H1 (cell line): ENCODE measurements at regions not wholly inside any gene's neighbourhood (a gene's known extent, or its start where the extent isn't known, plus 50 kb on each side); places are given as distances from the start of the nearest gene placed in this dataset.

ENCODE experiments used
- CTCF ChIA-PET: fragments of 300-600 bp; sonication (Branson Sonifier 250); formaldehyde crosslinking; loops from one replicate; lab custom pipeline; 2021; ENCODE audit not compliant: partially characterized antibody; lab: Charles Lee
- POLR2A ChIA-PET: fragments of 300-600 bp; sonication (Branson Sonifier 250); formaldehyde crosslinking; loops from one replicate; lab custom pipeline; 2021; ENCODE audit warnings: inconsistent platforms; ENCODE audit not compliant: partially characterized antibody; lab: Charles Lee
- DNase-seq, 2 experiments: peaks; one replicate each; pipeline versions ENCODE4 v3.0.0 to v3.0.0-alpha.2; 2010 to 2022; ENCODE audit warnings: low spot score in 2 of 2, low read depth in 1 of 2, mixed read lengths in 1 of 2
- FAIRE-seq: peaks from 2 replicates; lab custom pipeline; 2011; peaks lifted over from hg19 to GRCh38; lab: Jason Lieb, UNC
- H2AFZ ChIP-seq: 2 replicates; pipeline ENCODE4 v1.8.1; 2012; ENCODE audit warnings: low read length, inconsistent platforms
- H2AK5ac ChIP-seq: 2 replicates; pipeline ENCODE4 v1.6.1; 2013; ENCODE audit warnings: low read depth, low read length
- H2BK120ac ChIP-seq: replicated peaks from 2 replicates; pipeline ENCODE3; 2013; ENCODE audit warnings: low read depth, low read length, inconsistent platforms
- H2BK12ac ChIP-seq: 2 replicates; pipeline ENCODE4 v1.6.1; 2013; ENCODE audit warnings: low read depth, low read length
- H2BK15ac ChIP-seq: 2 replicates; pipeline ENCODE4 v1.6.1; 2013; ENCODE audit warnings: low read length
- H2BK20ac ChIP-seq: 2 replicates; pipeline ENCODE4 v1.6.1; 2013; ENCODE audit warnings: low read length
- H2BK5ac ChIP-seq: 2 replicates; pipeline ENCODE4 v1.6.1; 2013; ENCODE audit warnings: low read depth, low read length
- H3K14ac ChIP-seq: 2 replicates; pipeline ENCODE4 v1.6.1; 2013; ENCODE audit warnings: inconsistent platforms; ENCODE audit not compliant: insufficient read length
- H3K18ac ChIP-seq: 2 replicates; pipeline ENCODE4 v1.6.1; 2013; ENCODE audit warnings: low read length; ENCODE audit errors: extremely low read depth
- H3K23ac ChIP-seq: 2 replicates; pipeline ENCODE4 v1.6.1; 2013; ENCODE audit warnings: inconsistent platforms; ENCODE audit not compliant: insufficient read length
- H3K23me2 ChIP-seq: 2 replicates; pipeline ENCODE4 v1.6.1; 2013; ENCODE audit warnings: low read depth, low read length
- H3K27ac ChIP-seq: 2 replicates; pipeline ENCODE4 v1.6.1; 2011; ENCODE audit warnings: low read depth, low read length, inconsistent platforms
- H3K27me3 ChIP-seq, 4 experiments: replicated peaks in 1 of 4; 1 replicate in 1 of 4; 2 replicates in 3 of 4; pipeline versions ENCODE4 v1.6.1 to v1.8.1; 2011 to 2013; ENCODE audit warnings: low read length in 3 of 4, mild to moderate bottlenecking in 3 of 4, inconsistent platforms in 2 of 4, mixed read lengths in 2 of 4, moderate library complexity in 1 of 4; ENCODE audit not compliant: control insufficient read depth in 3 of 4, insufficient read depth in 3 of 4; ENCODE audit errors: extremely low read depth in 1 of 4
- H3K36me3 ChIP-seq, 4 experiments: 2 replicates each; pipeline versions ENCODE4 v1.6.1 to v1.8.1; 2011 to 2013; ENCODE audit warnings: mild to moderate bottlenecking in 4 of 4, low read length in 3 of 4, moderate library complexity in 2 of 4, control low read depth in 1 of 4, inconsistent platforms in 1 of 4; ENCODE audit not compliant: insufficient read depth in 4 of 4, control insufficient read depth in 2 of 4
- H3K4ac ChIP-seq: replicated peaks from 2 replicates; pipeline ENCODE3; 2013; ENCODE audit warnings: low read length, low read depth, mixed read lengths, inconsistent platforms; ENCODE audit not compliant: insufficient read length
- H3K4me1 ChIP-seq, 4 experiments: replicated peaks in 1 of 4; 1 replicate in 1 of 4; 2 replicates in 3 of 4; pipeline versions ENCODE4 v1.6.1 to v1.8.1; 2011 to 2013; ENCODE audit warnings: low read length in 3 of 4, inconsistent platforms in 2 of 4, mixed read lengths in 1 of 4; ENCODE audit not compliant: insufficient read depth in 4 of 4, control insufficient read depth in 3 of 4
- H3K4me2 ChIP-seq, 2 experiments: 2 replicates each; pipeline versions ENCODE4 v1.6.1 to v1.8.1; 2011 to 2013; ENCODE audit warnings: low read depth in 2 of 2, low read length in 2 of 2, control low read depth in 1 of 2, inconsistent platforms in 1 of 2, mild to moderate bottlenecking in 1 of 2; ENCODE audit not compliant: insufficient read depth in 1 of 2
- H3K4me3 ChIP-seq, 4 experiments: fragments of 200-600, 300-600 bp in 1 of 4; sonication (generic), shearing (Covaris generic), sonication (Bioruptor Twin) in 1 of 4; 2 replicates each; pipeline versions ENCODE4 v1.5.1 to v1.8.1; 2011 to 2016; ENCODE audit warnings: low read length in 4 of 4, low read depth in 3 of 4, control low read depth in 2 of 4, inconsistent platforms in 2 of 4, mild to moderate bottlenecking in 2 of 4, mixed read lengths in 1 of 4, moderate library complexity in 1 of 4; ENCODE audit not compliant: insufficient read depth in 2 of 4; ENCODE audit errors: extremely low read depth in 1 of 4
- H3K56ac ChIP-seq: replicated peaks from 2 replicates; pipeline ENCODE3; 2013; ENCODE audit warnings: low read depth, mild to moderate bottlenecking, mixed read lengths, low read length, inconsistent platforms; ENCODE audit not compliant: insufficient read length
- H3K79me1 ChIP-seq: 2 replicates; pipeline ENCODE4 v1.6.1; 2013; ENCODE audit warnings: low read depth, low read length, control low read depth
- H3K79me2 ChIP-seq, 2 experiments: 2 replicates each; pipeline versions ENCODE4 v1.6.1 to v1.8.1; 2012 to 2013; ENCODE audit warnings: low read length in 2 of 2, mild to moderate bottlenecking in 2 of 2, inconsistent platforms in 1 of 2; ENCODE audit not compliant: insufficient read depth in 2 of 2, control insufficient read depth in 1 of 2
- H3K9ac ChIP-seq, 4 experiments: replicated peaks in 1 of 4; 1 replicate in 1 of 4; 2 replicates in 3 of 4; pipeline versions ENCODE4 v1.6.1 to v1.8.1; 2011 to 2013; ENCODE audit warnings: low read depth in 3 of 4, low read length in 3 of 4, control low read depth in 2 of 4, mild to moderate bottlenecking in 2 of 4, moderate library complexity in 2 of 4, inconsistent platforms in 1 of 4; ENCODE audit errors: extremely low read depth in 1 of 4
- H3K9me3 ChIP-seq, 2 experiments: 2 replicates each; pipeline versions ENCODE4 v1.6.1 to v1.8.1; 2012 to 2013; ENCODE audit warnings: mild to moderate bottlenecking in 2 of 2, moderate library complexity in 2 of 2, control low read depth in 1 of 2, inconsistent platforms in 1 of 2, low read depth in 1 of 2, low read length in 1 of 2, mixed read lengths in 1 of 2; ENCODE audit not compliant: insufficient read depth in 2 of 2
- H4K20me1 ChIP-seq, 2 experiments: replicated peaks in 1 of 2; 2 replicates each; pipeline versions ENCODE3 to v1.8.1; 2011 to 2013; ENCODE audit warnings: inconsistent platforms in 2 of 2, low read length in 2 of 2, mild to moderate bottlenecking in 1 of 2; ENCODE audit not compliant: insufficient read depth in 2 of 2, control insufficient read depth in 1 of 2
- H4K5ac ChIP-seq: 2 replicates; pipeline ENCODE4 v1.6.1; 2013; ENCODE audit warnings: low read length, low read depth, mixed read lengths, inconsistent platforms; ENCODE audit not compliant: insufficient read length
- H4K8ac ChIP-seq: 2 replicates; pipeline ENCODE4 v1.8.0; 2013; ENCODE audit warnings: mild to moderate bottlenecking, moderate library complexity, low read length, inconsistent platforms; ENCODE audit not compliant: insufficient read depth; ENCODE audit errors: extremely low read depth
- H4K91ac ChIP-seq: replicated peaks from 2 replicates; pipeline ENCODE3; 2013; ENCODE audit warnings: low read length, mixed read lengths, inconsistent platforms; ENCODE audit not compliant: insufficient read length
- ASH2L ChIP-seq: fragments of 200-600, 300-600 bp; sonication (generic); IDR thresholded peaks from one replicate; pipeline ENCODE4 v1.7.1; 2017; ENCODE audit warnings: low read length
- CEBPB ChIP-seq: IDR thresholded peaks from 2 replicates; pipeline ENCODE4 v1.6.1; 2012; ENCODE audit warnings: low read depth, low read length
- KDM1A ChIP-seq: fragments of 200-600, 300-600 bp; sonication (generic); IDR thresholded peaks from 2 replicates; pipeline ENCODE4 v1.7.1; 2016; ENCODE audit warnings: mild to moderate bottlenecking, low read length, borderline replicate concordance
- NRF1 ChIP-seq: IDR thresholded peaks from 2 replicates; pipeline ENCODE4 v1.6.1; 2011; ENCODE audit warnings: mild to moderate bottlenecking, low read depth, low read length, improper control_type of control experiment
- PHF8 ChIP-seq: fragments of 200-600 bp; sonication (generic); conservative IDR thresholded peaks from 2 replicates; pipeline ENCODE4 v1.7.1; 2012; ENCODE audit warnings: low read depth, mild to moderate bottlenecking, inconsistent platforms, low read length, moderate library complexity
- POLR2A ChIP-seq, 2 experiments: IDR thresholded peaks; 1 replicate in 1 of 2; 2 replicates in 1 of 2; pipeline ENCODE4 v1.6.1; 2011; ENCODE audit warnings: low read depth in 2 of 2, low read length in 2 of 2, mild to moderate bottlenecking in 2 of 2; ENCODE audit errors: control extremely low read depth in 1 of 2
- POU5F1 ChIP-seq: IDR thresholded peaks from 2 replicates; pipeline ENCODE4 v1.6.1; 2011; ENCODE audit warnings: low read depth, mild to moderate bottlenecking, low read length, moderate library complexity
- SAP30 ChIP-seq: fragments of 300-600 bp; sonication (generic); IDR thresholded peaks from 2 replicates; pipeline ENCODE4 v1.7.1; 2012; ENCODE audit warnings: low read length, moderate library complexity, mild to moderate bottlenecking, inconsistent platforms; ENCODE audit not compliant: insufficient read depth, insufficient replicate concordance
- SIN3A ChIP-seq, 2 experiments: IDR thresholded peaks in 1 of 2; conservative IDR thresholded peaks in 1 of 2; 2 replicates each; pipeline ENCODE4 v1.6.1; 2011 to 2012; ENCODE audit warnings: low read length in 2 of 2, improper control_type of control experiment in 1 of 2, low read depth in 1 of 2, mild to moderate bottlenecking in 1 of 2
- SRF ChIP-seq: IDR thresholded peaks from 2 replicates; pipeline ENCODE4 v1.6.1; 2011; ENCODE audit warnings: mild to moderate bottlenecking, low read depth, low read length, moderate library complexity
- WGBS, 2 experiments: shearing (Covaris generic) in 1 of 2; methylation state at CpG; one replicate each; pipeline versions ENCODE4 v1.1.6 to v1.1.7; 2013 to 2015; ENCODE audit warnings: low lambda C conversion rate in 2 of 2, mixed read lengths in 2 of 2, inconsistent platforms in 1 of 2, low coverage in 1 of 2, missing lambda C conversion rate in 1 of 2; ENCODE audit not compliant: insufficient replicate concordance in 2 of 2, insufficient coverage in 1 of 2, insufficient read length in 1 of 2; ENCODE audit errors: extremely low coverage in 1 of 2, missing lambda C conversion rate in 1 of 2; 5-methylcytosine and 5-hydroxymethylcytosine counted together
- TF ChIP-seq, protein P1 (sequence below): IDR thresholded peaks from 2 replicates; pipeline ENCODE4 v1.6.1; 2012; ENCODE audit warnings: inconsistent platforms
- TF ChIP-seq, protein P2 (sequence below): IDR thresholded peaks from 2 replicates; pipeline ENCODE4 v1.6.1; 2012; ENCODE audit warnings: low read length, inconsistent platforms

DNA sequence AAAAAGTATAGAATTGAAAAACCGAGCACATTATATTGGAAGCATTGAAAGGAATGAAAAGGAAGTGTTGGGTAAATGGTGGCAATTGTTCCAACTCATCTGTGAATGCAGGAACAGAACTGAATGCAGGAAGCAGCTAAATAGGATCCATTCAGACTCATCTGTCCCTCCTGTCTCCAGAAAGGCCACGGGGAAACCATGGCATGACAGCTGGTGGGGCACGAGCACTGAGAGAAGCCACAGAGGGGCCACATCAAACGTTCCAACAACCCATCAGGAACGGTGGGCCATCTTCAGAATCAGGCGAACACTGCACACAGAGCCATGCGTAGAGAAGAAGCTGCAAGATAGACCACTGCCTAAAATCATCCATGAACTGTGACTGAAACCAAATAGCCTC is 138.5 kb upstream of the SLC35G4 start:
- no peak overlapping the region for H3K9ac ChIP-seq
- H2BK12ac ChIP-seq, result no peak overlapping the region
- no peaks in the 10 kb centered on the region for H3K79me2 ChIP-seq
- no peaks in the 10 kb centered on the region for H3K79me1 ChIP-seq
- H3K27ac ChIP-seq, result no peak overlapping the region
- 76% methylated on average over 7 of the region's 7 CpGs; no CpG with 5 or more reads in 1 of the 2 experiments for WGBS, 2 experiments
- H3K4ac ChIP-seq, result no peak overlapping the region
- H3K56ac ChIP-seq, result no peak overlapping the region
- H3K4me2 ChIP-seq, result no peak overlapping the region
- H3K23ac ChIP-seq, result no peak overlapping the region
- no peaks in the 10 kb centered on the region for H3K27me3 ChIP-seq
- H3K23me2 ChIP-seq, result no peaks in the 10 kb centered on the region
- no peaks in the 10 kb centered on the region for H3K36me3 ChIP-seq
- POLR2A ChIA-PET, result no interaction called here
- H2BK15ac ChIP-seq, result no peak overlapping the region
- H3K14ac ChIP-seq, result no peak overlapping the region
- CTCF ChIA-PET, result interaction anchor here (1.0 to 1.4 kb wide), 3 partner anchors 11 to 48 kb away, joined by 3 to 7 read pairs (median 3); no protein-coding TSS in a partner anchor
- H2BK120ac ChIP-seq, result no peak overlapping the region
- FAIRE-seq (no peak), DNase-seq (no peak)
- no peaks in the 10 kb centered on the region for H3K4me1 ChIP-seq
- H2BK20ac ChIP-seq, result no peak overlapping the region
- H4K5ac ChIP-seq, result no peak overlapping the region
- no peak overlapping the region for H4K8ac ChIP-seq
- H3K4me3 ChIP-seq, result no peak overlapping the region
- H2AFZ ChIP-seq, result peak overlapping the region; percentile 49; the same call in 1 of the 2 replicates
- no peaks in the 10 kb centered on the region for H3K9me3 ChIP-seq
- no peak overlapping the region for H4K91ac ChIP-seq
- H4K20me1 ChIP-seq, result no peaks in the 10 kb centered on the region
- no peak overlapping the region for H3K18ac ChIP-seq
- H2AK5ac ChIP-seq, result no peak overlapping the region
- no peak overlapping the region for H2BK5ac ChIP-seq
- no peak for TF ChIP-seq SIN3A (conservative IDR thresholded peaks at IDR 0.05 in 1 of 2, IDR thresholded peaks at IDR 0.05 in 1 of 2; ENCODE audit: low read depth in 1 of 2, low read length in 2 of 2)
- no peak for TF ChIP-seq ASH2L
- no peak for TF ChIP-seq POU5F1
- no peak for TF ChIP-seq PHF8
- TF ChIP-seq, protein P1, sequence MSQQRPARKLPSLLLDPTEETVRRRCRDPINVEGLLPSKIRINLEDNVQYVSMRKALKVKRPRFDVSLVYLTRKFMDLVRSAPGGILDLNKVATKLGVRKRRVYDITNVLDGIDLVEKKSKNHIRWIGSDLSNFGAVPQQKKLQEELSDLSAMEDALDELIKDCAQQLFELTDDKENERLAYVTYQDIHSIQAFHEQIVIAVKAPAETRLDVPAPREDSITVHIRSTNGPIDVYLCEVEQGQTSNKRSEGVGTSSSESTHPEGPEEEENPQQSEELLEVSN, result no peak
- TF ChIP-seq KDM1A, result no peak
- TF ChIP-seq NRF1, result no peak
- TF ChIP-seq CEBPB, result no peak
- no peak for TF ChIP-seq SRF
- TF ChIP-seq, protein P2, sequence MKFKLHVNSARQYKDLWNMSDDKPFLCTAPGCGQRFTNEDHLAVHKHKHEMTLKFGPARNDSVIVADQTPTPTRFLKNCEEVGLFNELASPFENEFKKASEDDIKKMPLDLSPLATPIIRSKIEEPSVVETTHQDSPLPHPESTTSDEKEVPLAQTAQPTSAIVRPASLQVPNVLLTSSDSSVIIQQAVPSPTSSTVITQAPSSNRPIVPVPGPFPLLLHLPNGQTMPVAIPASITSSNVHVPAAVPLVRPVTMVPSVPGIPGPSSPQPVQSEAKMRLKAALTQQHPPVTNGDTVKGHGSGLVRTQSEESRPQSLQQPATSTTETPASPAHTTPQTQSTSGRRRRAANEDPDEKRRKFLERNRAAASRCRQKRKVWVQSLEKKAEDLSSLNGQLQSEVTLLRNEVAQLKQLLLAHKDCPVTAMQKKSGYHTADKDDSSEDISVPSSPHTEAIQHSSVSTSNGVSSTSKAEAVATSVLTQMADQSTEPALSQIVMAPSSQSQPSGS, result no peak
- TF ChIP-seq SAP30, result no peak
- TF ChIP-seq POLR2A (IDR thresholded peaks at IDR 0.05; ENCODE audit: control extremely low read depth in 1 of 2, low read depth in 2 of 2, low read length in 2 of 2), result no peak
